Hepatocyte (in vitro differentiated cells): ENCODE measurements at regions not wholly inside any gene's neighbourhood (a gene's known extent, or its start where the extent isn't known, plus 50 kb on each side); places are given as distances from the start of the nearest gene placed in this dataset.

Experiments used
- DNase-seq: peaks from one replicate; pipeline ENCODE4 v3.0.0-alpha.2; 2016; ENCODE audit warnings: low spot score
- H2AFZ ChIP-seq: fragments of 200-600 bp; sonication (generic); 2 replicates; pipeline ENCODE4 v1.6.0; 2016; ENCODE audit warnings: antibody characterized with exemption, mild to moderate bottlenecking
- H3K27ac ChIP-seq: fragments of 200-600 bp; sonication (generic); 2 replicates; pipeline ENCODE4 v1.5.1; 2016; ENCODE audit warnings: mild to moderate bottlenecking
- H3K27me3 ChIP-seq: fragments of 200-600 bp; sonication (generic); 2 replicates; pipeline ENCODE4 v1.6.1; 2016
- H3K36me3 ChIP-seq: fragments of 200-600 bp; sonication (generic); replicated peaks from 2 replicates; pipeline ENCODE4 v1.5.1; 2016; ENCODE audit warnings: low read depth; ENCODE audit not compliant: insufficient read depth
- H3K4me1 ChIP-seq: fragments of 200-600 bp; sonication (generic); 2 replicates; pipeline ENCODE4 v1.5.1; 2016; ENCODE audit warnings: mild to moderate bottlenecking, moderate library complexity; ENCODE audit not compliant: insufficient read depth
- H3K4me2 ChIP-seq: fragments of 200-600 bp; sonication (generic); 2 replicates; pipeline ENCODE4 v1.6.0; 2016
- H3K4me3 ChIP-seq: fragments of 200-600 bp; sonication (generic); 2 replicates; pipeline ENCODE4 v1.5.1; 2016; ENCODE audit warnings: mild to moderate bottlenecking
- H3K79me2 ChIP-seq: fragments of 200-600 bp; sonication (generic); 2 replicates; pipeline ENCODE4 v1.6.0; 2017; ENCODE audit warnings: mild to moderate bottlenecking
- H3K9me2 ChIP-seq: fragments of 200-600 bp; sonication (generic); replicated peaks from 2 replicates; pipeline ENCODE4 v1.6.0; 2017; ENCODE audit warnings: mild to moderate bottlenecking; ENCODE audit not compliant: insufficient read depth
- H3K9me3 ChIP-seq: fragments of 200-600 bp; sonication (generic); 2 replicates; pipeline ENCODE4 v1.5.1; 2016; ENCODE audit warnings: low read depth, mild to moderate bottlenecking
- H4K20me1 ChIP-seq: fragments of 200-600 bp; sonication (generic); 2 replicates; pipeline ENCODE4 v1.6.0; 2016; ENCODE audit warnings: mild to moderate bottlenecking; ENCODE audit not compliant: insufficient read depth, poor library complexity, severe bottlenecking
- EZH2 ChIP-seq: fragments of 200-600 bp; sonication (generic); IDR thresholded peaks from 2 replicates; pipeline ENCODE4 v1.6.1; 2016; ENCODE audit warnings: antibody characterized with exemption, mild to moderate bottlenecking, borderline replicate concordance
- EZH2phosphoT487 ChIP-seq: fragments of 200-600 bp; sonication (generic); IDR thresholded peaks from one replicate; pipeline ENCODE4 v1.6.1; 2018; ENCODE audit warnings: antibody characterized with exemption, mild to moderate bottlenecking, low read depth, moderate library complexity; ENCODE audit not compliant: unreplicated experiment, severe bottlenecking
- WGBS: methylation state at CpG from one replicate; pipeline ENCODE4 v1.1.6; 2016; ENCODE audit warnings: low lambda C conversion rate; ENCODE audit errors: missing lambda C conversion rate; 5-methylcytosine and 5-hydroxymethylcytosine counted together
- TF ChIP-seq, protein P1 (sequence below): fragments of 200-600 bp; sonication (generic); IDR thresholded peaks from 2 replicates; pipeline ENCODE4 v1.5.1; 2016; ENCODE audit warnings: antibody characterized with exemption, mild to moderate bottlenecking; ENCODE audit not compliant: poor library complexity

DNA sequence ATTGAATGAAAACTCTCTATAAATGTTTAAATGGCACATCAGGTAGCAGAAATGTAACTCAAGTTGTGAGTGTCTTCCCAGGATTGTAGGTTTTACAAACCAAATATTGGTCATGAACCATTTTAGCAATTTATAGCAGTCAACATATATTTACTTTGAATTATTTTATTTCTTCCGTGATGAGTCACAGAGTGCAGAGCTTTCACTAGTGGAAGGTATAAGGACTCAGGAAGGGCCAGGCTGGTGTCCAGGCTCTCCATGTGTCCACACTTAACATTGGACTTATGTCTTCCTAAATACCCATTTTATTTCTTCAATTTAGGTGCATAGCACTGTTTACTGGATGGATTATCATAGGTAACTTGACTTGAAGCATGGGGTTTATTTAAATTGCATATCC lies 120.9 kb downstream of the OLIG3 start:
- H3K79me2 ChIP-seq: no peaks in the 10 kb centered on the region
- H3K9me2 ChIP-seq: no peaks in the 10 kb centered on the region
- no peak overlapping the region for H3K4me3 ChIP-seq
- H3K4me2 ChIP-seq: no peak overlapping the region
- DNase-seq: no peak
- H3K9me3 ChIP-seq: no peaks in the 10 kb centered on the region
- H2AFZ ChIP-seq: no peak overlapping the region
- no peak for TF ChIP-seq EZH2
- TF ChIP-seq EZH2phosphoT487: no peak
- TF ChIP-seq, protein P1, sequence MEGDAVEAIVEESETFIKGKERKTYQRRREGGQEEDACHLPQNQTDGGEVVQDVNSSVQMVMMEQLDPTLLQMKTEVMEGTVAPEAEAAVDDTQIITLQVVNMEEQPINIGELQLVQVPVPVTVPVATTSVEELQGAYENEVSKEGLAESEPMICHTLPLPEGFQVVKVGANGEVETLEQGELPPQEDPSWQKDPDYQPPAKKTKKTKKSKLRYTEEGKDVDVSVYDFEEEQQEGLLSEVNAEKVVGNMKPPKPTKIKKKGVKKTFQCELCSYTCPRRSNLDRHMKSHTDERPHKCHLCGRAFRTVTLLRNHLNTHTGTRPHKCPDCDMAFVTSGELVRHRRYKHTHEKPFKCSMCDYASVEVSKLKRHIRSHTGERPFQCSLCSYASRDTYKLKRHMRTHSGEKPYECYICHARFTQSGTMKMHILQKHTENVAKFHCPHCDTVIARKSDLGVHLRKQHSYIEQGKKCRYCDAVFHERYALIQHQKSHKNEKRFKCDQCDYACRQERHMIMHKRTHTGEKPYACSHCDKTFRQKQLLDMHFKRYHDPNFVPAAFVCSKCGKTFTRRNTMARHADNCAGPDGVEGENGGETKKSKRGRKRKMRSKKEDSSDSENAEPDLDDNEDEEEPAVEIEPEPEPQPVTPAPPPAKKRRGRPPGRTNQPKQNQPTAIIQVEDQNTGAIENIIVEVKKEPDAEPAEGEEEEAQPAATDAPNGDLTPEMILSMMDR: no peak
- H4K20me1 ChIP-seq: no peaks in the 10 kb centered on the region
- H3K27me3 ChIP-seq: no peaks in the 10 kb centered on the region
- H3K27ac ChIP-seq: no peak overlapping the region
- no peaks in the 10 kb centered on the region for H3K36me3 ChIP-seq
- H3K4me1 ChIP-seq: no peaks in the 10 kb centered on the region
- WGBS: 100% methylated on average over 1 of the region's 1 CpG

DNA sequence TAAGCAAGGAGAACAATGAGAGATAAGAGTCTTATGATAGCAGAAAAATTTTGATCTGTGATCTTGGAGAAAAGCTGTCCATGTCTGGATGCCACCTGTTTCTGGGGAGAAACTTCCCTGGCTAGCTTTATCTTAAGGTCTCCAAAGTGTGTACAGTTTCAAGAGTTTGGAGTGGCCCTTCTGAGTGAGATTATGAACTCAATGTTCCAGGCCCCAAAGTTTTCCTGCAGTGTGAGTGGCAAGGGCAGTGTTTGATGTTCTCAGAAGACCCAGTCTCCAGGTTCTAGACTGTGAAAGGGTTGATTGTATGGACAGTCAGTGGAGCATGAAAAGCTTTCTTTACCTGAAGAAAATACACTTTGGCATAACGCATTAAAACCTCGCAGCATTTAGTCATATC lies 121.7 kb downstream of the OLIG3 start:
- DNase-seq: no peak
- Histone ChIP-seq H3K27me3 (no peaks in the 10 kb centered on the region), H3K4me3 (no peak overlapping the region), H3K4me1 (no peaks in the 10 kb centered on the region), H4K20me1 (no peaks in the 10 kb centered on the region), H3K36me3 (no peaks in the 10 kb centered on the region), H3K4me2 (no peak overlapping the region), H2AFZ (no peak overlapping the region), H3K79me2 (no peaks in the 10 kb centered on the region), H3K27ac (no peak overlapping the region), H3K9me3 (no peaks in the 10 kb centered on the region), H3K9me2 (no peaks in the 10 kb centered on the region)
- 96% methylated on average over 2 of the region's 2 CpGs for WGBS
- TF ChIP-seq, protein P1: no peak
- TF ChIP-seq EZH2: no peak
- TF ChIP-seq EZH2phosphoT487: no peak

DNA sequence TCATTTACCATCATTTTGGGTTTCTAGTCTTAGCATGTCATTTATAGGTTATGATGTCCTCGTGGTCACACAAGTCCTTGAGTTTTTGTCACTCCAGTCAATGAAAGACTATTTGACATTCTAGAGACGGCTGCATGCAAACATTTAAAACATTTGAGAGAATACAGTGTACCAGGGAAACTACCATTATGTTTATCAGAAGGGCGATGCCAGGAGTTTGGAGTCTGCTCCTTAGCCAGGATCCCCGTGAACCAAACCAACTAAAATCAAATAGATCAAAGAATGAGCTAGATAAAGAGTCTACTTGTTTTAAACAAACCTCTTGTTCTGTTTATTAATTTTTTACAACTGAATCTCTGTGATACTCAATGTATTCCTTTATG lies 122.6 kb downstream of the OLIG3 start:
- Histone ChIP-seq H2AFZ (no peak overlapping the region), H3K4me1 (no peaks in the 10 kb centered on the region), H3K27ac (no peak overlapping the region), H3K4me2 (no peak overlapping the region), H3K36me3 (no peaks in the 10 kb centered on the region), H4K20me1 (no peaks in the 10 kb centered on the region), H3K4me3 (no peak overlapping the region), H3K27me3 (no peaks in the 10 kb centered on the region), H3K79me2 (no peaks in the 10 kb centered on the region), H3K9me2 (no peaks in the 10 kb centered on the region), H3K9me3 (no peaks in the 10 kb centered on the region)
- 90% methylated on average over 4 of the region's 4 CpGs for WGBS
- no peak for DNase-seq
- TF ChIP-seq EZH2phosphoT487: no peak
- no peak for TF ChIP-seq EZH2
- TF ChIP-seq, protein P1: no peak
